H1 (cell line): ENCODE measurements at regions not wholly inside any gene's neighbourhood (a gene's known extent, or its start where the extent isn't known, plus 50 kb on each side); places are given as distances from the start of the nearest gene placed in this dataset.

Experiments
- CTCF ChIA-PET: fragments of 300-600 bp; sonication (Branson Sonifier 250); formaldehyde crosslinking; loops from one replicate; lab custom pipeline; 2021; ENCODE audit not compliant: partially characterized antibody; lab: Charles Lee
- POLR2A ChIA-PET: fragments of 300-600 bp; sonication (Branson Sonifier 250); formaldehyde crosslinking; loops from one replicate; lab custom pipeline; 2021; ENCODE audit warnings: inconsistent platforms; ENCODE audit not compliant: partially characterized antibody; lab: Charles Lee
- DNase-seq, 2 experiments: peaks; one replicate each; pipeline versions ENCODE4 v3.0.0 to v3.0.0-alpha.2; 2010 to 2022; ENCODE audit warnings: low spot score in 2 of 2, low read depth in 1 of 2, mixed read lengths in 1 of 2
- FAIRE-seq: peaks from 2 replicates; lab custom pipeline; 2011; peaks lifted over from hg19 to GRCh38; lab: Jason Lieb, UNC
- H2AFZ ChIP-seq: 2 replicates; pipeline ENCODE4 v1.8.1; 2012; ENCODE audit warnings: low read length, inconsistent platforms
- H2AK5ac ChIP-seq: 2 replicates; pipeline ENCODE4 v1.6.1; 2013; ENCODE audit warnings: low read depth, low read length
- H2BK120ac ChIP-seq: replicated peaks from 2 replicates; pipeline ENCODE3; 2013; ENCODE audit warnings: low read depth, low read length, inconsistent platforms
- H2BK12ac ChIP-seq: 2 replicates; pipeline ENCODE4 v1.6.1; 2013; ENCODE audit warnings: low read depth, low read length
- H2BK15ac ChIP-seq: 2 replicates; pipeline ENCODE4 v1.6.1; 2013; ENCODE audit warnings: low read length
- H2BK20ac ChIP-seq: 2 replicates; pipeline ENCODE4 v1.6.1; 2013; ENCODE audit warnings: low read length
- H2BK5ac ChIP-seq: 2 replicates; pipeline ENCODE4 v1.6.1; 2013; ENCODE audit warnings: low read depth, low read length
- H3K14ac ChIP-seq: 2 replicates; pipeline ENCODE4 v1.6.1; 2013; ENCODE audit warnings: inconsistent platforms; ENCODE audit not compliant: insufficient read length
- H3K18ac ChIP-seq: 2 replicates; pipeline ENCODE4 v1.6.1; 2013; ENCODE audit warnings: low read length; ENCODE audit errors: extremely low read depth
- H3K23ac ChIP-seq: 2 replicates; pipeline ENCODE4 v1.6.1; 2013; ENCODE audit warnings: inconsistent platforms; ENCODE audit not compliant: insufficient read length
- H3K23me2 ChIP-seq: 2 replicates; pipeline ENCODE4 v1.6.1; 2013; ENCODE audit warnings: low read depth, low read length
- H3K27ac ChIP-seq: 2 replicates; pipeline ENCODE4 v1.6.1; 2011; ENCODE audit warnings: low read depth, low read length, inconsistent platforms
- H3K27me3 ChIP-seq, 4 experiments: replicated peaks in 1 of 4; 1 replicate in 1 of 4; 2 replicates in 3 of 4; pipeline versions ENCODE4 v1.6.1 to v1.8.1; 2011 to 2013; ENCODE audit warnings: low read length in 3 of 4, mild to moderate bottlenecking in 3 of 4, inconsistent platforms in 2 of 4, mixed read lengths in 2 of 4, moderate library complexity in 1 of 4; ENCODE audit not compliant: control insufficient read depth in 3 of 4, insufficient read depth in 3 of 4; ENCODE audit errors: extremely low read depth in 1 of 4
- H3K36me3 ChIP-seq, 4 experiments: 2 replicates each; pipeline versions ENCODE4 v1.6.1 to v1.8.1; 2011 to 2013; ENCODE audit warnings: mild to moderate bottlenecking in 4 of 4, low read length in 3 of 4, moderate library complexity in 2 of 4, control low read depth in 1 of 4, inconsistent platforms in 1 of 4; ENCODE audit not compliant: insufficient read depth in 4 of 4, control insufficient read depth in 2 of 4
- H3K4ac ChIP-seq: replicated peaks from 2 replicates; pipeline ENCODE3; 2013; ENCODE audit warnings: low read length, low read depth, mixed read lengths, inconsistent platforms; ENCODE audit not compliant: insufficient read length
- H3K4me1 ChIP-seq, 4 experiments: replicated peaks in 1 of 4; 1 replicate in 1 of 4; 2 replicates in 3 of 4; pipeline versions ENCODE4 v1.6.1 to v1.8.1; 2011 to 2013; ENCODE audit warnings: low read length in 3 of 4, inconsistent platforms in 2 of 4, mixed read lengths in 1 of 4; ENCODE audit not compliant: insufficient read depth in 4 of 4, control insufficient read depth in 3 of 4
- H3K4me2 ChIP-seq, 2 experiments: 2 replicates each; pipeline versions ENCODE4 v1.6.1 to v1.8.1; 2011 to 2013; ENCODE audit warnings: low read depth in 2 of 2, low read length in 2 of 2, control low read depth in 1 of 2, inconsistent platforms in 1 of 2, mild to moderate bottlenecking in 1 of 2; ENCODE audit not compliant: insufficient read depth in 1 of 2
- H3K4me3 ChIP-seq, 4 experiments: fragments of 200-600, 300-600 bp in 1 of 4; sonication (generic), shearing (Covaris generic), sonication (Bioruptor Twin) in 1 of 4; 2 replicates each; pipeline versions ENCODE4 v1.5.1 to v1.8.1; 2011 to 2016; ENCODE audit warnings: low read length in 4 of 4, low read depth in 3 of 4, control low read depth in 2 of 4, inconsistent platforms in 2 of 4, mild to moderate bottlenecking in 2 of 4, mixed read lengths in 1 of 4, moderate library complexity in 1 of 4; ENCODE audit not compliant: insufficient read depth in 2 of 4; ENCODE audit errors: extremely low read depth in 1 of 4
- H3K56ac ChIP-seq: replicated peaks from 2 replicates; pipeline ENCODE3; 2013; ENCODE audit warnings: low read depth, mild to moderate bottlenecking, mixed read lengths, low read length, inconsistent platforms; ENCODE audit not compliant: insufficient read length
- H3K79me1 ChIP-seq: 2 replicates; pipeline ENCODE4 v1.6.1; 2013; ENCODE audit warnings: low read depth, low read length, control low read depth
- H3K79me2 ChIP-seq, 2 experiments: 2 replicates each; pipeline versions ENCODE4 v1.6.1 to v1.8.1; 2012 to 2013; ENCODE audit warnings: low read length in 2 of 2, mild to moderate bottlenecking in 2 of 2, inconsistent platforms in 1 of 2; ENCODE audit not compliant: insufficient read depth in 2 of 2, control insufficient read depth in 1 of 2
- H3K9ac ChIP-seq, 4 experiments: replicated peaks in 1 of 4; 1 replicate in 1 of 4; 2 replicates in 3 of 4; pipeline versions ENCODE4 v1.6.1 to v1.8.1; 2011 to 2013; ENCODE audit warnings: low read depth in 3 of 4, low read length in 3 of 4, control low read depth in 2 of 4, mild to moderate bottlenecking in 2 of 4, moderate library complexity in 2 of 4, inconsistent platforms in 1 of 4; ENCODE audit errors: extremely low read depth in 1 of 4
- H3K9me3 ChIP-seq, 2 experiments: 2 replicates each; pipeline versions ENCODE4 v1.6.1 to v1.8.1; 2012 to 2013; ENCODE audit warnings: mild to moderate bottlenecking in 2 of 2, moderate library complexity in 2 of 2, control low read depth in 1 of 2, inconsistent platforms in 1 of 2, low read depth in 1 of 2, low read length in 1 of 2, mixed read lengths in 1 of 2; ENCODE audit not compliant: insufficient read depth in 2 of 2
- H4K20me1 ChIP-seq, 2 experiments: replicated peaks in 1 of 2; 2 replicates each; pipeline versions ENCODE3 to v1.8.1; 2011 to 2013; ENCODE audit warnings: inconsistent platforms in 2 of 2, low read length in 2 of 2, mild to moderate bottlenecking in 1 of 2; ENCODE audit not compliant: insufficient read depth in 2 of 2, control insufficient read depth in 1 of 2
- H4K5ac ChIP-seq: 2 replicates; pipeline ENCODE4 v1.6.1; 2013; ENCODE audit warnings: low read length, low read depth, mixed read lengths, inconsistent platforms; ENCODE audit not compliant: insufficient read length
- H4K8ac ChIP-seq: 2 replicates; pipeline ENCODE4 v1.8.0; 2013; ENCODE audit warnings: mild to moderate bottlenecking, moderate library complexity, low read length, inconsistent platforms; ENCODE audit not compliant: insufficient read depth; ENCODE audit errors: extremely low read depth
- H4K91ac ChIP-seq: replicated peaks from 2 replicates; pipeline ENCODE3; 2013; ENCODE audit warnings: low read length, mixed read lengths, inconsistent platforms; ENCODE audit not compliant: insufficient read length
- CEBPB ChIP-seq: IDR thresholded peaks from 2 replicates; pipeline ENCODE4 v1.6.1; 2012; ENCODE audit warnings: low read depth, low read length
- CHD2 ChIP-seq: IDR thresholded peaks from 2 replicates; pipeline ENCODE4 v1.6.1; 2012; ENCODE audit warnings: low read length, improper control_type of control experiment
- EGR1 ChIP-seq: IDR thresholded peaks from 2 replicates; pipeline ENCODE4 v1.6.1; 2011; ENCODE audit warnings: low read depth, low read length, borderline replicate concordance
- FOSL1 ChIP-seq: IDR thresholded peaks from 2 replicates; pipeline ENCODE4 v1.6.1; 2011; ENCODE audit warnings: mild to moderate bottlenecking, low read depth, low read length, moderate library complexity; ENCODE audit not compliant: insufficient read depth
- TAF1 ChIP-seq: IDR thresholded peaks from 2 replicates; pipeline ENCODE4 v1.6.1; 2011; ENCODE audit warnings: mild to moderate bottlenecking, low read depth, low read length
- whole genome bisulfite sequencing, 2 experiments: shearing (Covaris generic) in 1 of 2; methylation state at CpG; one replicate each; pipeline versions ENCODE4 v1.1.6 to v1.1.7; 2013 to 2015; ENCODE audit warnings: low lambda C conversion rate in 2 of 2, mixed read lengths in 2 of 2, inconsistent platforms in 1 of 2, low coverage in 1 of 2, missing lambda C conversion rate in 1 of 2; ENCODE audit not compliant: insufficient replicate concordance in 2 of 2, insufficient coverage in 1 of 2, insufficient read length in 1 of 2; ENCODE audit errors: extremely low coverage in 1 of 2, missing lambda C conversion rate in 1 of 2; 5-methylcytosine and 5-hydroxymethylcytosine counted together

GRCh38 chr9:85228111-85228855 is 513.5 kb downstream of the AGTPBP1 start:
- no peak overlapping the region for H3K56ac ChIP-seq
- H3K4me3 ChIP-seq, result no peak overlapping the region
- H3K79me1 ChIP-seq, result no peaks in the 10 kb centered on the region
- H2BK15ac ChIP-seq, result no peak overlapping the region
- H2BK12ac ChIP-seq, result no peak overlapping the region
- no peaks in the 10 kb centered on the region for H4K20me1 ChIP-seq
- WGBS, 2 experiments, result 91% methylated on average over 9 of the region's 9 CpGs; no CpG with 5 or more reads in 1 of the 2 experiments
- H3K9ac ChIP-seq, result no peak overlapping the region
- TF ChIP-seq EGR1, result no peak
- no peak for TF ChIP-seq FOSL1
- TF ChIP-seq CEBPB, result no peak
- TF ChIP-seq TAF1, result no peak
- no peak for TF ChIP-seq CHD2
- no peak overlapping the region for H3K23ac ChIP-seq
- H3K27me3 ChIP-seq, result no peaks in the 10 kb centered on the region
- no peak overlapping the region for H4K5ac ChIP-seq
- no peaks in the 10 kb centered on the region for H3K23me2 ChIP-seq
- H4K8ac ChIP-seq, result no peak overlapping the region
- H2BK5ac ChIP-seq, result no peak overlapping the region
- no peak overlapping the region for H4K91ac ChIP-seq
- no peaks in the 10 kb centered on the region for H3K36me3 ChIP-seq
- H3K4me2 ChIP-seq, result no peak overlapping the region
- no peak overlapping the region for H2AFZ ChIP-seq
- ChIA-PET CTCF (interaction anchor here (0.5 to 1.5 kb wide), 6 partner anchors 16 to 1126 kb away, joined by 3 read pairs; no protein-coding TSS in a partner anchor), POLR2A (no interaction called here)
- no peak overlapping the region for H3K14ac ChIP-seq
- H3K27ac ChIP-seq, result no peak overlapping the region
- H2AK5ac ChIP-seq, result no peak overlapping the region
- H2BK20ac ChIP-seq, result no peak overlapping the region
- no peaks in the 10 kb centered on the region for H3K9me3 ChIP-seq
- FAIRE-seq (no peak), DNase-seq (no peak)
- no peaks in the 10 kb centered on the region for H3K79me2 ChIP-seq
- H2BK120ac ChIP-seq, result no peak overlapping the region
- H3K4ac ChIP-seq, result no peak overlapping the region
- no peak overlapping the region for H3K18ac ChIP-seq
- H3K4me1 ChIP-seq, result no peaks in the 10 kb centered on the region
